ENCODE measurements at regions not wholly inside any gene's neighbourhood (a gene's known extent, or its start where the extent isn't known, plus 50 kb on each side); places are given as distances from the start of the nearest gene placed in this dataset.

- Histone ChIP-seq H2AFZ (no peak overlapping the region), H3K4me3 (ENCODE audit: low read depth, low read length) (no peak overlapping the region), H3K36me3 (ENCODE audit: control insufficient read depth, insufficient read depth, low read length) (no peaks in the 10 kb centered on the region), H3K9ac (no peak overlapping the region), H3K27me3 (ENCODE audit: control insufficient read depth, insufficient read depth, low read length) (no peaks in the 10 kb centered on the region), H3K4me2 (ENCODE audit: low read length) (no peak overlapping the region), H3K9me3 (ENCODE audit: control insufficient read depth, low read length) (no peaks in the 10 kb centered on the region), H3K79me2 (no peaks in the 10 kb centered on the region), H3K4me1 (no peaks in the 10 kb centered on the region), H3K27ac (no peak overlapping the region)
- TF ChIP-seq CTCF (IDR thresholded peaks at IDR 0.05), result no peak
Observed at GRCh38 chr2:216956820-216957493, 97.1 kb upstream of the TNP1 start.

GRCh38 chr2:216951171-216951570 is 91.3 kb upstream of the TNP1 start:
- no peak overlapping the region for H3K4me2 ChIP-seq (ENCODE audit: low read length)
- H3K4me1 ChIP-seq, result no peaks in the 10 kb centered on the region
- no peaks in the 10 kb centered on the region for H3K36me3 ChIP-seq (ENCODE audit: control insufficient read depth, insufficient read depth, low read length)
- H3K27me3 ChIP-seq (ENCODE audit: control insufficient read depth, insufficient read depth, low read length), result no peaks in the 10 kb centered on the region
- H3K27ac ChIP-seq, result no peak overlapping the region
- no peaks in the 10 kb centered on the region for H3K79me2 ChIP-seq
- no peaks in the 10 kb centered on the region for H3K9me3 ChIP-seq (ENCODE audit: control insufficient read depth, low read length)
- no peak overlapping the region for H3K9ac ChIP-seq
- H3K4me3 ChIP-seq (ENCODE audit: low read depth, low read length), result no peak overlapping the region
- TF ChIP-seq CTCF (IDR thresholded peaks at IDR 0.05), result no peak
- no peak overlapping the region for H2AFZ ChIP-seq

GRCh38 chr2:216950547-216950946 is 90.7 kb upstream of the TNP1 start:
- no peaks in the 10 kb centered on the region for H3K4me1 ChIP-seq
- H3K27me3 ChIP-seq (ENCODE audit: control insufficient read depth, insufficient read depth, low read length), result no peaks in the 10 kb centered on the region
- no peak overlapping the region for H2AFZ ChIP-seq
- no peak for TF ChIP-seq CTCF (IDR thresholded peaks at IDR 0.05)
- no peak overlapping the region for H3K9ac ChIP-seq
- no peaks in the 10 kb centered on the region for H3K36me3 ChIP-seq (ENCODE audit: control insufficient read depth, insufficient read depth, low read length)
- no peak overlapping the region for H3K4me2 ChIP-seq (ENCODE audit: low read length)
- no peak overlapping the region for H3K27ac ChIP-seq
- no peaks in the 10 kb centered on the region for H3K79me2 ChIP-seq
- H3K9me3 ChIP-seq (ENCODE audit: control insufficient read depth, low read length), result no peaks in the 10 kb centered on the region
- H3K4me3 ChIP-seq (ENCODE audit: low read depth, low read length), result no peak overlapping the region

GRCh38 chr2:216949700-216950413 is 90.0 kb upstream of the TNP1 start:
- no peaks in the 10 kb centered on the region for H3K79me2 ChIP-seq
- no peaks in the 10 kb centered on the region for H3K9me3 ChIP-seq (ENCODE audit: control insufficient read depth, low read length)
- TF ChIP-seq CTCF (IDR thresholded peaks at IDR 0.05), result no peak
- no peak overlapping the region for H3K9ac ChIP-seq
- no peak overlapping the region for H3K4me2 ChIP-seq (ENCODE audit: low read length)
- H2AFZ ChIP-seq, result no peak overlapping the region
- no peaks in the 10 kb centered on the region for H3K27me3 ChIP-seq (ENCODE audit: control insufficient read depth, insufficient read depth, low read length)
- no peaks in the 10 kb centered on the region for H3K4me1 ChIP-seq
- no peaks in the 10 kb centered on the region for H3K36me3 ChIP-seq (ENCODE audit: control insufficient read depth, insufficient read depth, low read length)
- no peak overlapping the region for H3K4me3 ChIP-seq (ENCODE audit: low read depth, low read length)
- no peak overlapping the region for H3K27ac ChIP-seq

- H3K4me2 ChIP-seq (ENCODE audit: low read length), result no peak overlapping the region
- H2AFZ ChIP-seq, result no peak overlapping the region
- H3K4me1 ChIP-seq, result no peaks in the 10 kb centered on the region
- H3K9me3 ChIP-seq (ENCODE audit: control insufficient read depth, low read length), result no peaks in the 10 kb centered on the region
- no peaks in the 10 kb centered on the region for H3K36me3 ChIP-seq (ENCODE audit: control insufficient read depth, insufficient read depth, low read length)
- no peak overlapping the region for H3K4me3 ChIP-seq (ENCODE audit: low read depth, low read length)
- no peak for TF ChIP-seq CTCF (IDR thresholded peaks at IDR 0.05)
- H3K27ac ChIP-seq, result no peak overlapping the region
- no peaks in the 10 kb centered on the region for H3K27me3 ChIP-seq (ENCODE audit: control insufficient read depth, insufficient read depth, low read length)
- no peak overlapping the region for H3K9ac ChIP-seq
- no peaks in the 10 kb centered on the region for H3K79me2 ChIP-seq
Observed at GRCh38 chr2:216947055-216947454, 87.2 kb upstream of the TNP1 start.
